ENCODE measurements at regions not wholly inside any gene's neighbourhood (a gene's known extent, or its start where the extent isn't known, plus 50 kb on each side); places are given as distances from the start of the nearest gene placed in this dataset.

GRCh38 chr1:95582746-95583145, 348.7 kb downstream of the RWDD3 start:
- no peak for TF ChIP-seq CTCF (IDR thresholded peaks at IDR 0.05)
- no peak for TF ChIP-seq EP300 (IDR thresholded peaks at IDR 0.05; ENCODE audit: low read depth)
- TF ChIP-seq POLR2AphosphoS5 (IDR thresholded peaks at IDR 0.05) = no peak
- no peak for TF ChIP-seq POLR2A (IDR thresholded peaks at IDR 0.05)
